ENCODE measurements at regions not wholly inside any gene's neighbourhood (a gene's known extent, or its start where the extent isn't known, plus 50 kb on each side); places are given as distances from the start of the nearest gene placed in this dataset.

GRCh38 chr10:4693967-4694366 is 132.0 kb upstream of the AKR1E2 start:
- peaks cover 0 to 3% of the 10 kb centered on the region in 2 experiments; a peak in 3 of 4 replicates for H3K4me1 Mint-ChIP-seq
- H3K4me3 Mint-ChIP-seq, result no peak overlapping the region
- no peaks in the 10 kb centered on the region for H3K27me3 Mint-ChIP-seq (ENCODE audit: low read depth)
- Histone ChIP-seq H4K91ac (ENCODE audit: insufficient read length, low read depth, low read length) (no peak overlapping the region), H4K8ac (replicated peaks; ENCODE audit: insufficient read length, low read depth, low read length) (no peak overlapping the region), H3K9me3 (ENCODE audit: control insufficient read depth, low read depth, low read length) (no peaks in the 10 kb centered on the region), H3K56ac (ENCODE audit: insufficient read length, low read depth, low read length) (no peak overlapping the region), H3T11ph (ENCODE audit: low read length) (no peak overlapping the region), H3K23ac (ENCODE audit: insufficient read length, low read depth, low read length) (no peak overlapping the region), H2BK12ac (ENCODE audit: insufficient read length, low read depth, low read length) (no peak overlapping the region), H2BK5ac (ENCODE audit: insufficient read length, low read length) (no peak overlapping the region), H2BK15ac (ENCODE audit: low read depth, low read length) (no peak overlapping the region), H3K4me1 (ENCODE audit: insufficient read depth, low read length) (no peaks in the 10 kb centered on the region), H3K9ac (ENCODE audit: extremely low read depth, insufficient read length, low read length) (no peak overlapping the region), H3K4ac (ENCODE audit: low read depth, low read length) (no peak overlapping the region), H3K23me2 (ENCODE audit: insufficient read length, low read depth, low read length, poor library complexity, severe bottlenecking) (no peaks in the 10 kb centered on the region), H3K4me2 (ENCODE audit: insufficient read depth, insufficient read length, low read length) (no peak overlapping the region), H3K18ac (ENCODE audit: insufficient read length, low read depth, low read length) (no peak overlapping the region), H3K14ac (ENCODE audit: insufficient read depth, low read length) (no peak overlapping the region), H2BK20ac (ENCODE audit: low read depth, low read length, poor library complexity, severe bottlenecking) (no peak overlapping the region), H2AK5ac (ENCODE audit: insufficient read length, low read length) (no peak overlapping the region), H4K20me1 (ENCODE audit: control insufficient read depth, insufficient read depth, insufficient read length) (no peaks in the 10 kb centered on the region), H2BK120ac (ENCODE audit: low read depth, low read length, poor library complexity, severe bottlenecking) (no peak overlapping the region), H2AFZ (ENCODE audit: low read length) (no peak overlapping the region), H4K5ac (ENCODE audit: insufficient read length, low read depth, low read length) (no peak overlapping the region), H3K79me2 (ENCODE audit: insufficient read depth, low read length) (no peaks in the 10 kb centered on the region), H3K27me3 (ENCODE audit: insufficient read depth, low read length) (no peaks in the 10 kb centered on the region), H3K79me1 (ENCODE audit: insufficient read depth, low read depth, low read length, poor library complexity, severe bottlenecking) (no peaks in the 10 kb centered on the region), H3K27ac (ENCODE audit: insufficient read length, low read depth, low read length) (no peak overlapping the region)
- no peak overlapping the region for H3K27ac Mint-ChIP-seq
- no peaks in the 10 kb centered on the region for H3K9me3 Mint-ChIP-seq
- DNase-seq, result no peak
- TF ChIP-seq, protein P1, sequence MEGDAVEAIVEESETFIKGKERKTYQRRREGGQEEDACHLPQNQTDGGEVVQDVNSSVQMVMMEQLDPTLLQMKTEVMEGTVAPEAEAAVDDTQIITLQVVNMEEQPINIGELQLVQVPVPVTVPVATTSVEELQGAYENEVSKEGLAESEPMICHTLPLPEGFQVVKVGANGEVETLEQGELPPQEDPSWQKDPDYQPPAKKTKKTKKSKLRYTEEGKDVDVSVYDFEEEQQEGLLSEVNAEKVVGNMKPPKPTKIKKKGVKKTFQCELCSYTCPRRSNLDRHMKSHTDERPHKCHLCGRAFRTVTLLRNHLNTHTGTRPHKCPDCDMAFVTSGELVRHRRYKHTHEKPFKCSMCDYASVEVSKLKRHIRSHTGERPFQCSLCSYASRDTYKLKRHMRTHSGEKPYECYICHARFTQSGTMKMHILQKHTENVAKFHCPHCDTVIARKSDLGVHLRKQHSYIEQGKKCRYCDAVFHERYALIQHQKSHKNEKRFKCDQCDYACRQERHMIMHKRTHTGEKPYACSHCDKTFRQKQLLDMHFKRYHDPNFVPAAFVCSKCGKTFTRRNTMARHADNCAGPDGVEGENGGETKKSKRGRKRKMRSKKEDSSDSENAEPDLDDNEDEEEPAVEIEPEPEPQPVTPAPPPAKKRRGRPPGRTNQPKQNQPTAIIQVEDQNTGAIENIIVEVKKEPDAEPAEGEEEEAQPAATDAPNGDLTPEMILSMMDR (conservative IDR thresholded peaks at IDR 0.05), result no peak
- no peaks in the 10 kb centered on the region for H3K36me3 Mint-ChIP-seq (ENCODE audit: insufficient read depth in 1 of 3, low read depth in 3 of 3)
- no CpG with 5 or more reads among the region's 4 CpGs for WGBS (ENCODE audit: extremely low coverage, insufficient read length, low lambda C conversion rate)
